HG03520 (cell line): ENCODE measurements at regions not wholly inside any gene's neighbourhood (a gene's known extent, or its start where the extent isn't known, plus 50 kb on each side); places are given as distances from the start of the nearest gene placed in this dataset.

Experiments used
- ATAC-seq: cut with Tn5 transposase; IDR thresholded peaks from one replicate; pipeline ENCODE4 v1.9.1; 2021; ENCODE audit warnings: mild to moderate bottlenecking, moderate library complexity; ENCODE audit not compliant: unreplicated experiment

- ATAC-seq = no peak
Measured at GRCh38 chr13:43983373-43983772, 103.7 kb downstream of the LACC1 start.

DNA sequence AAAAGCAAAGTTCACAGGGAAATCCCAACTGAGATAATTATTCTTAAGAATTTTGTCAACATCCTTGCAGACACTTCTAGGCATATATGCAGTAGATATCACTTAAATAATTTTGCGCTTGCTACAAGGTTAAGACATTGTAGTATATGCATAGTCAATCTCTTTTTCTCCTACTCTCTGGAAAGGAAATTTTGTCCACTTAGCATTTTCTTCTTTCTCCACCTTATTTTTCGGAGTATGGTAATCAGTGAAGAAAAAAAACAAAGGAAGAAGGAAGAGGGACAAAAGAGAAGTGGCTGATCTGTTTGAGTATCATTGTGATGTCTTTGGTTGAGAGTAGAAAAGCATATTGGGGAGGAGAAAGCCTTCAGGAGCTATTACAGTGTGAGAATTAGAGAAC lies 104.6 kb downstream of the LACC1 start:
- ATAC-seq = no peak

DNA sequence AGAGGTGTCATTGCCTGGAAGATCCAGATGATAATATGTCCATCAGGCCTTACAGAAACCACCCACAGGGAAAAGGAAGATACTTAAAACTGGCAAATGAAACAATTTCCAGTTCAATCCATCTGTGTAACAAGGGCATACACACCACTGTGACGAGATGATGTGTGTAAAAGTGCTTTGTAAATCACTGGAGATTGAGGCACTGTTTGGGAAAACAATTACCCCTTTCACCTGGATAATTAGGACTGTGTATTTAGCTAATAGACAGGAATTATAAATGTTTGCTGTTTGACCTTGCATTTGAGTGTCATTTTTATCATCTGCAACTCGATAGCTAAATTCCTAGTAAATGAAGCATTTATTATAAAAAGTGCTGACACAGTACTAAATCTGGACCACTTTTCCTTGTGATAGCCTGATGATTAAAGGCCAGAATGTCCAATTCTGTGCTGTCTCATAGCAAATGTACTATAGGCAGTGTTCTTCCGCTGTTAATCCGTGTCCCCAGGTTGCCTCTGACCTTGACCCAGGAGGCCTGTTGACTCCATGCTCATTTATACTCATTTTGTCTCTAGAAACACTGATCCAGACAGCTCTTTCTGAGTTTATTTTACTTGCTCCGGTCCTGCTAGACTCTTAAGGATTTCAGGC lies 105.8 kb downstream of the LACC1 start:
- no peak for ATAC-seq

GRCh38 chr13:43986421-43986981 lies 106.8 kb downstream of the LACC1 start:
- no peak for ATAC-seq

DNA sequence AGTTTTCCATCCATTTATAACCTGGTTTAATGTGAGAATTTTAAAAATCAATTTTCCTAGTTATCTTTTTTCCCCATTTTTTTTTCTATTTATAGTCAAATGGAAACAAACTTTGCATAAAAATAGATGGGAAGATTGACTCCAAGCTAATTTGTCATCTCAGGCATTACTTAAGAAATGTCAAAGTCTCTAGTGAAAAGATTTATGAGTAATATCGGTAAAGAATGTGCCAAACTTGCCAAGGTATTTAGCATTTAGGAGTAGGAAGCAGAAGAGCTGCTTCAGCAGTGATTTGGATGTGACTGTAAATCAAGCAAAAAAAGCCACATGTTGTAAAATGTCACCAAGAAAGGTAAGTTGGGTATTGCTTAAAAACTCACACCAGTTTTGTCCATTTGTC lies 108.6 kb downstream of the LACC1 start:
- ATAC-seq = no peak

- no peak for ATAC-seq
Measured at GRCh38 chr13:43990021-43990420, 110.3 kb downstream of the LACC1 start.

DNA sequence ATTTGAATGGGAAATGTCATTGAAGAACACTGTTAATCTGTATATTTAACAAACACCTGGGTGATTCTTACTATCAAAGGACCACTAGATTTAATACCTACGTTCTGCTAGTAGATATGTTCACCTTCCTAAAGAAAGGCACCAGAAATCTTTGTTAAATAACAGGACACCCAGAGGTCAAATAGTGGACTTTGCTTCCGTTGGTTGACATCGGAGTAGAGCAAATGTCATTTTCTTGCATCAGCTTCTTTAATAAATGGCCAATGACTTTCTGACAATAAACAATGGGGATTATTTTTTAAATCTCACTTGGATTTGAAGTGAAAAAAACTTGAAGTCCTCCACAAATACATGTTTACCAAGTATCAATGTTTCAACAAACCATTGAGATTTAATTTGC lies 111.1 kb downstream of the LACC1 start:
- ATAC-seq = no peak

DNA sequence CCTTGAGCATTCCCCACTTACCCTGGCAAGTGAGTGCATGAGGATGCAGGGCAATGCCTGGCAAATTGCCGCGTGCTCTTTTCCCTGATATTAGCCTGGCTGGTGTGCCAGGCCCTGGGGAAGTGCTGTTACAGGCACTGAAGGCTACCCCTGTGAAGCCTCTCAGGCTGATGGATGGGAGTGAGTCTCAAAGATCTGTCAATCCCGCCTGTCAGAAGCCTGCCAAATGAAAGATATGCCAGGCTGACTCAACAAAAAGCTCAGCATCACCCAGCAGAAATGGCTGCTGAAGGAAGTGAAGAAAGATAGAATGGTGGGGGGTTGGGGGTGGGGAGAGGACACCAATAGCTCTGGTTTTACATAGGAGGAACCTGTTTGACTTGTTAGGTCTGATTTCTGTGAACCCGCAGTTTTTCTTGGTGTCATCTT lies 112.1 kb downstream of the LACC1 start:
- no peak for ATAC-seq

DNA sequence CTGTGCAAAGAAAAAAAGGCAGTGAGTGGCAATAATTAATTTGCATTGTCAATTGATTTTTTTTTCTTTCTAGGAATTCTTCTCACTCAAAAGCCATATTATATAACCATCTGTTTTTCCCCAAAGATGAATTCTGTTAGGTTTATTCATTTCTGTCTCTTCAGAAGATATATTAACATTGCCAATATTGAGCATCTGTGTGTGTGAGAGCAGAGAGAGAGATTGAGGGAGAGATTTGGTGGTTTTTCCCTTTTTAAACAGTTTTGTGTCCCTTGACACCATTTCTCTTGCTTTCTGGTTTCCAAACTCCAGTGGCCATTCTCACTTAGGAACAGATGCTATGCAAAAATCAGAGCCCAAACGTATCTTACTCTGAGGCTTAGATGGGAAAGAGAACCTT lies 112.5 kb downstream of the LACC1 start:
- no peak for ATAC-seq

DNA sequence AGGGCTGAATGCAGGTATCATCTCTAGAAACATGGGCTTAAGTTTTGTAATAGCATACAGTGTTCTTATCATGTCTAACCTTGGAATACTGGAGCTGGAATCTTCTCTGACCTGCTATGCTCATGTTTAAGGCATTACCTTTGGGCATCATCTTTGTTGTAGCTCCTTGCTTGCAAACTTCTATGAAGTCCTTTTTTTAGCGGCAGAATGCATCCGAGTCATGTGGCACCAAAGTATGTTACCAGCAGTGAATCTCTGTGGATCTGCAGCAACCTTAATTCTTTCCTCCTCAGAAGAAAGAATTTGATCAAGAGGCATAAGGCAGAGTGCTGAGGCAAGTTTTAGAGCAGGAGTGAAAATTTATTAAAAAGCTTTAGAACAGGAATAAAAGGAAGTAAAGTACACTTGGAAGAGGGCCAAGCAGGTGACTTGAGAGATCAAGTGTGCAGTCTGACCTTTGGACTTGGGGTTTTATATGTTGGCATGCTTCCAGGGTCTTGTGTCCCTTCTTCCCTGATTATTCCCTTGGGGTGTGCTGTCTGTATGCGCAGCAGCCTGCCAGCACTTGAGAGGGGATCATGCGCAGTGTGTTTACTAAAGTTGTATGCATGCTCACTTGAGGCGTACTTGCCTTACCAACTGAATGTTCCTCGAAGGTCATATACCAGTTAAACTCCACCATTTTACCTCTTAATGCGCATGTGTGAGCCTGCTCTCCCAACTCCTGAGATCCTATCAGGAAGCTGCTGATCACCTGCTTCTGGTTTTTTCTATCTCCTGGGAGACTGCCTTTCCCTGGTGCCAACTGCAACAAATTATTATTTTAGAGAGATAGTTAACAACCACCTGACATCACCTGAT lies 115.5 kb downstream of the LACC1 start:
- no peak for ATAC-seq

GRCh38 chr13:43996221-43996620 lies 116.5 kb downstream of the LACC1 start:
- ATAC-seq = no peak

GRCh38 chr13:44003481-44003880 lies 123.8 kb downstream of the LACC1 start:
- ATAC-seq = no peak

DNA sequence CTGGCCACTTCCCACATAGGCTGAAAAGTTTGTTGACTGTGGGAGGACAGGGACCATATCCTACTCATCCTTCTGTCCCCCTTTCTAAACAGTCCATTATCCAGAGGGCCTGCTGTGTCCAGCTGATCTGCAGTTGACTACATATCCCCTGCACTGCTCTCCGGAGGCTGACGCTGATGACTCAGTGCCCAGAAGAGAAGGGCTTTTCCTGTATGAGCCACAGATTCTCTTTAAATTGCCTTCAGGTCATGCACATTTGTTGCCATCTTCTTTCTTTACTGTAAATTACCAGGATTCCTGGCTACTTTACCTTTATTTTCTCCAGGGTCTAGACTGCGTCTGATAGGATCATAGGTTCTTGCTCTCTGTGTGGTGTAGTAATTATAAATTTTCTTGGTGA lies 125.2 kb downstream of the LACC1 start:
- no peak for ATAC-seq

GRCh38 chr13:44007451-44007850 lies 127.7 kb downstream of the LACC1 start:
- ATAC-seq = no peak

DNA sequence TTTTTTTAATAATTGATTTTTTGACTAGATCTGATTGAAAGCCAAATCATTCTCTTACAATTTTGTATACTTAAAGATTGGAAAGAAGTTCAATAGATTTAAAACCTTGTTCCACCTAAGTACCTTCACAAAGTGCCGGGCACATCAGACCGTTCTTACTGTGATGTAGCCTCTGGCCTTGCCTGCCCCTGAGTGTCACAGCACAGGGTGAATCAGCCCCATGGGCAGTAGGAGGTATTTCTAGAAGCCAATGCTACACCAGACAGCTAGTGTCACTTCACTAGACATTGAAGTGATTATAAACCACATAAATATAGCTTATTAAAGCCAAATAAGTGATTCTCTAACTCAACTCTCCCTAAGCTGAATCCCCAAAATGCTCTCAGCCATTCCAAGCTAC lies 131.3 kb downstream of the LACC1 start:
- no peak for ATAC-seq

- no peak for ATAC-seq
Measured at GRCh38 chr13:44012910-44013757, 133.4 kb downstream of the LACC1 start.

DNA sequence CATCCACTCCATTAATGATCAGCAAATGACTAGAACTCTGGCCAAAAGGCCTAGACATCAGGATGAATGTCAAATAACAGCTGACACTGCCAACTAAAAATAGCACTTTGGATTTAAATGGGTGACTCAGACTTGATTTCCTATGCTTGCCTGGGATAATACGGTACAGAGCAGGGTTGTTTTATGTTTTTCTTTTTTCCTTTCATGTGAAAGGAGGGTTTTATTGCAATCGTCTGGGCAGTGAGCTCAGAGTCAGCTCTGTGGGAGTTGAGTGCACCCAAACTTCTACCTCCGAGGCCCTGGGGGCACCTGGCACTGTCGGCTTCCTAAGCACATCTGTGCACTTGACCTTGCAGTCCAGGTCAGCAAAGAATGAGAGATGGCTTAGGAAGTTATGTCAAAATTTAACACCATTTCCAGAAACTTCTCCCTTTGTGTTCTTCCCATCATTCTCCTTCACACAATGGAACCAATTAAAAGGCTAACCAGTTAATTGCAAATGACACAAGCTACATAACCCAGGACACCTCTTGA lies 134.1 kb downstream of the LACC1 start:
- ATAC-seq = no peak

- ATAC-seq = no peak
Measured at GRCh38 chr13:44014501-44014900, 134.8 kb downstream of the LACC1 start.

DNA sequence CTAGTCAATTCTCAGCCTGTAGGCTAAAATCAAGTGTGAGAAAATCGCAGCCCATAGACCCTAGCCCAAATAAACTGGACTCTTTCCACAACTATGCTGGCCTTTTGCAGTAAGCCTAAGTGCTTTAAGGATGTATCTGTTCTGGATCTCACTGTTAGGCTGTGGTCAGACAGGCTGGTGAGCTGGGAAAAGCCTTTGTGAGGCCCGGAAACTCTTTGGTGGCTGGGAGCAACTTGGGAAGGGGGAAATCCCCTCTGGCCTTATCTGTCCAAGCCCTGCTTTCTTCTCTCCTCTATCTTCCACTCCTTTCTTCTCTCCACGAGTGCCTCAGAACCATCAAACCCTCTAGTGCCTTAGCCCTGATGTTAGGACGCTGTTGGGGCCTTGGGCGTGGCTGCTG lies 135.4 kb downstream of the LACC1 start:
- no peak for ATAC-seq

DNA sequence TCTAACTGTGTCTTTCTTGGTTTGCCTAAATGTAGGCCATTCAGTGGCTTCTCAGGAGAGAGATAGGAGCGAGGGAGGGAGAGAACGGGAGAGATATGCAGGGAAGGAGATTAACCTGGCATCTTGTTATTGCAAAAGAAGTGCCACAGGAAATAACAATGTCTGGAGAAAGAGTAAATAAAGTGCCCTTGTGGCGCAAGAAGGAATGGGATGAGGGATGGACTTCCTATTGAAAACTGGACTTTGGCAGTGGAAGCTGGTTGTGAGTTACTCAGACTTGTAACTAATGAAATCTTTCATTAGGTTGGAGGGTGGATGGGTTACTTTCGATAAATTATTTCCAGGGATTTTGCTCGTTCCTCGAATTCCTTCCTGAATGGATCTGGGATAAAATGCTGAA lies 136.1 kb downstream of the LACC1 start:
- ATAC-seq = no peak

GRCh38 chr13:44017756-44018309 lies 138.1 kb downstream of the LACC1 start:
- no peak for ATAC-seq
